ENCODE measurements at regions not wholly inside any gene's neighbourhood (a gene's known extent, or its start where the extent isn't known, plus 50 kb on each side); places are given as distances from the start of the nearest gene placed in this dataset.

DNA sequence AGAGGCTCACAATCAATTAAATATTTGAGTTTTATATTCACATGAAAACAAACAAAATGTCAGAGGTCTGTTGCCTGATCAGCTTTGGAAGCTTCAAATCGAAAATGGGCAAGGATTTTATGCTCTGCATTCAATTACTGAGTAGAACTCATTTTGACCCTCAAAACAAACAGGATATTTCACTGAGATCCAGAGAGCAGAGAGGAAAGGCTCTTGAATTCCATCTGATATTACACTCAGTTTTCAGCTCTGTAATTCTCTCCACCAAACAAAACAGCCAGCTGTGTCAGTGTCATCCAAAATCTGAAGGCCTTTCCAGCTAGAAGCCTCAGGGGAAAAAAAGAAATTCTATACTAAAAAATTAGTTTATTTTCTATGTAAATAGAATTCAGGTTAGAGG lies 128.6 kb upstream of the FLRT2 start:
- DNase-seq, result no peak

DNA sequence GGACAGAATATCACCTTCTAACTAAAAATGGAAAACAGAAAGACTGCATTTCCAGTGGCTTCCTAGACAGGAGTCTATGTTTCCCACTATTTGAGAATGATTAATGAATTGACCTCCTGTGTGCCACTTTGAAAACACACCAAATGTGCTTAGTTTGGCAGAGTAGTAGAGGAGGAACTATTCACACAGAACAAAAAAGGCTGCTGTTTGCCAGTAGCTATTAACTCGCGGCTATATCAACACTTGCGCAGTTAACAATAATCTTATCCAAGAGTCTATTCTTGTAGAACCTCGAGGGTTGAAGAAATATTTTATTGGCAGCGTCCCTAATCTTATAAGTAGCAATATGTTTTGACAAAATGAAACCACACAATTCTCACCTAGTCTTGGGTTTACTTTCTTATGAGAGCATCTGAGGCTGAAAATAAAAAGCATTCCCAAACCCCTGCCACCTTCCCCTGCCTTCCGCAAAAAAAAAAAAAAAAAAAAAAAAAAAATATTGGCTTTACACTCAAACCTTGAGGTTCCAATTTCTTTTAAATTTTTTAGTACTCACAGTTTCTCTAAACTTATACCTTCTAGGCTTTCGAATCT lies 127.3 kb upstream of the FLRT2 start:
- DNase-seq, result no peak

DNA sequence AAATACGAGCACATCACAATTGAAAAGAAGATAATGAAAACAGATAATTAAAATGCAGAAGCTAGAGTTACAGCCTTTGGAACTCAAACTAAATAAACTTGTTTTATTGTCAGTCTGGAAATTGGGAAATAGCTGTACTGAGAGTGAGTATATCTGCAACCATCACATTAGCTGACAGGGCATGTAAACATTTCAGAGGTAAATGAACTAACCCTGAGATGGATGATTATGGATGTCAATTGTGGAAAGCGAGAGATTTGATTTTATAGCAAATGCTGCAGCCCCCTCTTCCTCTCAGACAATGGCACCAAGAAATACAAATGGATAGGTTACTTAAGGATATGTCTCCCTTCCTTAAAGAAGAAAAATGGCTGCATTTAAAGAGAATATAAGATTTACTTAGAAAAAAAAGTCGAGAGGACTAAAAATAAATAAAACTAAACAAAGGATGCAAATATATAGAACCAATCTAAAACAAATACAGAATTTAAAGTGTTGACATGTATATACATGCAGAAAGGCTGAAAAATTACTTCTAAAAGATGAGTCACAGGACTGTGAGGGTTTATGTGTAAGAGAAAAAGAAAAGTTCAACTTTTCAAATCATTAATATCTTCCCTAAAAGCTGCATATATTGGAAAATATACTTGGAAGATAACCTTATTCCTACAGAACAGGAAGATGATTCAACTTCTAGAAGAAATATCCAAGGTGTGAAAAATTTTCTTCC lies 120.3 kb upstream of the FLRT2 start:
- no peak for DNase-seq

DNA sequence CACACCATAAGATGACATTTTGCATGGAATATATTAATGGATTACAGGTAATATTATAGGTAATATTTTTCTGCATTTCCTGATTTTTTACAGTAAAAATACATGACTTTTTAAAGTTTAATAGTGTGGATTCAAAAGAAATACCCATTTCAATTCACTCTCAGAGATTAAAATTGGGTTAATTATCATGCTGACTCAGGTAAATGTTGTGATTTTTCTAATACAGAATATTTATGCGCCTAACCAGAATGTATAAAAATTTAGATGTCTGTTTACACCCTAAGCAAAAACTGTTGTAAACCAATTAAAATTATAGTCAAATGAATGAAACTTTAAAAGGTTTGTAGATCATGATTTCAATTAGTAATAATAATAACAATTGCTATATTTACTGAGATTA lies 117.2 kb upstream of the FLRT2 start:
- no peak for DNase-seq

DNA sequence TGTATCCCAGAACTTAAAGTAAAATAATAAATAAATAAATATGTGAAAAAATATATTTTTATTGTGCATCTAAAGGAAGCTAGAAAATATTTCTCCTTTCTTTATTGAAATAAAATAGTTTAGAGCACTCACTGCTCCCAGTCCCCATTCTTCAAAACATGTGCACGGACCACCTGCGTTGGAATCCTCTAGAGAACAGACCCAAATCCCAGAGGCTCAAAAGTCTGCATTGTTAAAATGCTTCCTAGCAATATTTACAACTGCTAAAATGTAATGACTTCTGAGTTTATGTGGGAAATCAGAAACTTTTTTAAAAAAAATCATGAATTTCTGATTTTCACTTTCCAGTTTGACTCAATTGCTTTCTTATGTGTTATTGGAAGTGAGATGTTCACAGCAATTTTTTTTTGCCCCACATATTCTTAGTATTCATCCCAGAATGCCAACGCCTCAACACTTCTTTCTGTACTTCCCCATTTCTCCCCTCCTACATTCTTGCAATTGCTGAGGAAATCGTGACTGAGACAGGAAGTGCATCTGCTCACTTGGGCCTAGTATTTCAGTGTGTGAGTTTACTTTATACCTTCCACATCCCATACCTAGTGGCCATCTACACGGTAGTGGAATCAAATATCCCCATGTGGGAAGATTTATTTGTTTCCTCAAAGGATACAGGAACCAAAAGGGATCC lies 116.0 kb upstream of the FLRT2 start:
- DNase-seq, result no peak

DNA sequence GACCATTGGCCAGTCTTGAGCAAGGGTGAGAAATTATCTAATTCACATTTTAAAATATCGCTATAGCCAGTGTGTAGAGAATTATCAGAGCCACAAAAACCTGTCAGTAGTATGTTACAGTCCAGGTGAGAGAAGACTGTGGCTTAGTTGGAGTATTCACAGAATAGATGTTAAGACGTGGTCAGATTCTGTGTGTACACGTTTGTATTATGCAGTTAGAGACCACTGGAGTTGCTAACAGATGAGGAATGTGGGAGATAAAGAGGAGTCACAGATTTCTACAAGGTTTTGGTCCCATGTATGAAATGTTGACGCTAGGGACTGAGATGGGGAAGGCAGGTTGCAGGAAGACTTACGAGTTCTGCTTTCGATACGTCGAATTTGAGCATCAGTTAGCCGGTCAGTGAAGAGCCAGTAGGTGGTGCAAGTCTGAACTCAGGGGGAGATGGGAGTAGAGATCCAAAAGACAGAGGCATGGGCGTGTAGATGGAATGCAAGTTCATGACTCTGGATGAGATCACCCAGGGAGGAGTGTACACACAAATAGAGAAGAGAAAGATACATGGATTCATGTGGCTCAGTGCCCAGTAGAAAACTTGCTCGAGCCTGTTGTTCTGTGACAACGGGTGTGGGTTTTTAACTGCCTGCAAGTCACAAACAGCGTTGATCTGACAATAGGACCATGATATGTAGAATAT lies 114.8 kb upstream of the FLRT2 start:
- DNase-seq, result no peak

DNA sequence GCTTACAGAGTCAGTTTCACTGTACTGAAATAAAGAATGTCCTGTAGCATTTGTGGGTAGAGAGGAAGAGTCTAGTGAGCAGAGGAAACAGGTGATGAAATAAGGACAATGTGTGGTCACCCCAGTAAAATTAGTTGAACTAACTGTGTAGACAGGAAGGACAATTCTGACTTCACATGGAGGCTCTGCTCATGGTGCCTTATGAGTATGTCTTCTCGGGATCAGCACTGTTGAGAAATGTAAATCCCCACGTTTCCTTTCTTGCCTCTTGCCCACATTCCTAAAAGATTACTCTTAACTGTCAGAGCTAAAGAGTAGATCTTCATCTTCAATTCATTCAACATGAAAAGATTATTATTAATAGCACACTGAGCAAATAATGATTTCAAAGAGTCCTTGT lies 113.2 kb upstream of the FLRT2 start:
- DNase-seq, result no peak

DNA sequence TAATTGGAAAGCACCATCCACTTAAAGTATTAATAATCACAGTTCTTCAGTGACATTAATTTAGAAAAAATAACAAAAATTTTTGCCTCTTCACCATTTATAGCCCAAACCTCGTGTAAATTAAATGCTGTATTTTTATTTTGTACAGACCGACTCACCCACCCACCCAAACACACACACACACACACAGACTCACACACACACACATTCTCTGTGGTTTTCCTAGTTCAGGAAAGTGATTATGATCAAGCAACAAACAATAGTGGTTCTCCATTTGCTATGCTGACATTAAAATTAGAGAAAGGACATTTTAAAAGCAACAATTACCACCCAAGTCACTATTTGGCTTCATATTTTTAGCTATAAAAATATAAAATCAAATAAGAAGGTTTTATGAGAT lies 112.5 kb upstream of the FLRT2 start:
- no peak for DNase-seq

DNA sequence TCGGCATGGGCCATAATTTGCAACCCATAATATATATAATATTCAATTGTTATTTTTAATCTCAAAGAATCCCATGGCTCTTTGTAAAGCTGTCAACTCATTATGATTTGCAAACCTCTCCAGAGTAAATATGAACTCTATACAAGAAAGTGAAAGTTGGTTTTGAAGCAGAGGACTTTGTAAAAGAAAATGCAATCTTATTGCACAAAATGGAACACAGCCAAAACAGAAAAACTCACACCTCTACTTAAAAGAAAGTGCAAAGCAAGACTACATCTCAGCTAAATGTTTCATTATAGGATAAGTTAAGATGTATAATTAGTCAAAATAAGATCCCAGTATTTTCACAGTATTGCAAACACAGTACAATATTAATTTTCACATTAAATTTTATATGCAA lies 111.2 kb upstream of the FLRT2 start:
- no peak for DNase-seq

DNA sequence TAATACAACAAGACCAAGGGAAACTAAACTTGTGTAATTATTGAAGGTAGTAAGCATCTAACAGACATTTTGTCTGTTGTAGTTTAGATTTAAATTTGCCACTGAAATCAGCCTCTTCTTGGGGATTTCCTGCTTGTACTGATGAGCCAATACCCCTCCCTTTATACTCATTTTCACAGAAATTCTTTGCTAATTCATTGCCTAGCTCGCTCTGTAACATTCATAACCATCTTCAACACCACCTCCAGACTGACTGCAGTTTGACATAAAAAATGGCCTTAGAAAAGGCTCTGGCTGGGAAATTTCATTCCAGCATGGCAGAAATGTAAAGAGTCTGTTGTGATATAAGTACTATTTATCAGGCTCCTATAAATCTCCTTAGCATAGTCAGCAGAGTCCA lies 109.7 kb upstream of the FLRT2 start:
- DNase-seq, result no peak

DNA sequence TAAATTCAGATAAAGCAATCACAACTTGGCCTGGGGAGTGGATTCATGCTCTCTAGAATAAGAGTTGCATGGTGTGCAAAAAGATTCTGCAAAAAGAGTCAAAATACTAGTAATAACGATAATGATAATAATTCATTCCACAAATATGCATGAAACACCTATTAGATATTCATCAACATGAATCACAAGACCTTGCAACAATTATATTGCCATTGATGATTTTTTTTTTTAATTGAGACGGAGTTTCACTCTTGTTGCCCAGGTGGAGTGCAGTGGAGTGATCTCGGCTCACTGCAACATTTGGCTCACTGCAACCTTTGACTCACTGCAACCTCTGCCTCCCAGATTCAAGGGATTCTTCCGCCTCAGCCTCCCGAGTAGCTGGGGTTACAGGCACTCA lies 109.2 kb upstream of the FLRT2 start:
- no peak for DNase-seq

DNA sequence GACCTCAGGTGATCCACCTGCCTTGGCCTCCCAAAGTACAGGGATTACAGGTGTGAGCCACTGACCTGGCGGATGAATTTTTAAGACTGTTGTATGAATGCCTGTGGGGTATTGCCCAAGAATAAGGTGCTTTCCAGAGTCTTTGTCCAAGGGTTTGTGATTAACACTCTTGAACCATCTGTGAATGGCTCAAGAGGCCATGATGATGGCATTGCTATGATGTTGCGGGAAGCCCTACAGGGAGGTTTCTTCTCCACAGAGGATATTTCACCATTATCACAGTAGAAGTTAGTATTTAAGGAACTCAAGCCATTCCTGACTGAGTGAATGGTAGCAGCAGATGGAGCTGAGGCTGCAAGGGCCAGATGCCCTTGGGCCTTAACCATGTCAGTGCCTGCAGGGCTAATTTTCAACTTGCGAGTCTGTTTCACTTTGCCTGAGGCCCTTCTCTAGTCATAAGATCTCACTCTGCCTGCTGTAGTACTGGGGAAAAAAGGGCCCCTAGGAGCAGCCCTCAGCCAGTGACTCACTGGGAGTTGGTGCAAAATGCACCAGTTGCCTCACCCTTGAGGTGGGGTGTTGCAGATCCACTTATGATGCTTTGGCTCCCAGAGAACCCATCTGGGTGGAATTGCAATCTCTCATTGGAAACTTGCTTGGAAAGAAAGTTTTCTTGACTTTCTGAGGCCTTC lies 108.6 kb upstream of the FLRT2 start:
- DNase-seq, result no peak

DNA sequence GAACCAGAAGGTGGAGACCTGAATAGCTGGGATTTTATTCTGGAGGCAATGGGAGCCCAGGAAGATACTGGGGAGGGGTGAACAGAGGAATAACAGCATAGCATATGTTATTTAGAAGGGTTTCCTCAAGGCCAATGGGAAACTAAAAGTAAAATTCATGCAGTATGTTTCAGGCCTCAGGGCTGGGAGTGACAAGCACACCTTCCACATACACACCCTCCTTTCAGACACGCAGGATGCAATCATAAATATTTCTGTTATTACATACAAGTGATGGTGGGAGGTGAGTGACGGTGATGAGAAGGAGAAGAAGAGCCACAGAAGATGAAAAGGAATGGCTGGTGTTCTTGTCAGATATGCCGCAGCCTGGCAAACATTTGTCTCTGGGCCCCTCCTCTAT lies 106.1 kb upstream of the FLRT2 start:
- DNase-seq, result no peak

DNA sequence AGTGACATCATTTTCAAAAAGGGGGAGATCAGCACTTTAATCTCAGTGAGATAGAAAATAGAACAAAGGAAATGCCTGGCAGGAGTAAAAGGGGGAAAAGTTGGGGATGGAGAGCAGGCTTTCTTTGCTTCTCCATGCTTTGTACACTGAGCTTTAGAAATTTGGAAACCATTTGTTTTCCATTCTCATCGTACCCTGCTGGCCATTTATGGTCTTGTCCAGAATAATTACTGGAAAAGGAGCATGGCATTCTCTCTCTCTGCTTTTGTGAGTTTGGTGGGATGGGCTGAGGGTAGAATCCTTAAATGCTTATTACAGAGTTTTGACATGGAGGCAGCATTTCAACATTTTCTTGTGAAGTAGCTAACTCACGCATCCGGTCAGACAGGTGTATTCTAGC lies 104.4 kb upstream of the FLRT2 start:
- no peak for DNase-seq

DNA sequence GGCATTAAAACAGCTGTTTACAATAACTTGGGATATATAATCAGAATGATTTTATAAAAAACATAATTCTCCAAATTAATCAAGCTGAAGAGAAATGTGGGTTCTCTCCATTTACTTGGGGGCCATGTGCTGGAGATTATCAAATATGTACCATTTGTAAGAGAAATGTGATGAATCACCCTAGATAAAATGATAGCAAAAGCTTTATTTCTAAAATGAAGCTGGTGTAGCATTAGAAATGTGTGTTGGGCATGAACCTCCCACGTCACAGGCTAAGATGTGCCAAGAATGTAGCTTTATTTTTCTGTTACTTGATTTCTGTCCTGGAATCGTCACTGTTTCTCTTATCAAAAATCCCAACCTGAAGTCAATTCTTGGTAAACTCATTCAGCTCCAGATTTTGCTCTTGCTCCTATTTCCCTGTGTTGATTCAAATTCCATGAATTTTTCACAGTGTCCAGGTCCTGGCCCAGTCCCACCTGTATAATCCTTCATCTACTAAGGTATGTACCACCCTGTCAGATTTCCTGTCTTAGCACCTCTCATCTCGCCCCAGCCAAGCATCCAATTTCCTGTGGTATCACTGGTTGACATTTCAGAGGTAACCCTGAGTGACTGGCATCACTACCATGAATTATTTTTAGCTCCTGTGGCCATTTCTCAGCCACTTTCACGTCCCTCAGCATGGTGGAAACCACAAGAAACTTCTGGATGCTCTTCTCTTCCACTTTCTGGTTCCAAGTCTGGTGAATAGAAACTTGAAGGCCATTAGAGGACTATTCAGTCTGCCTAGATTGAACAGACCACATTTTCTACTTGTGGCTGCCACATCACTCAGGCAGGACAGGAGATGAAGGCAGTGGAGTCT lies 103.6 kb upstream of the FLRT2 start:
- DNase-seq, result no peak

DNA sequence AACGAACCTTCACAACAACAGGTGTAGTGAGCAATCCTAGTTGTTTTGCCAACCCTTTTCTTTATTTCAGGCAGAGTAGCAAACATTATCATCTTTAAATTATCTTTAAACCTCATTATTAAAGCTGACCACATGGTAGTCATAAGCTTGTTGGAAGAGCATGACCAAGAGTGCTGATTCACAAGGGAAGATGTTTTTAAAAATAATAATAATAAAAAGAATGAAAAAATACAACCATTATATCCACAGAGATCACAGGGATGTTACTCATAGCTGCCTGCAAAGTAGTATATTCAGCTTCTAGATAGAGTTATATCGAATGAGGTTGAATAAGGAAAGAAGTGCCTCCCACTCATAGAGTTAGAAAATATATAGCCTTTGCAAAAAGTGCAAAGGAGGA lies 101.0 kb upstream of the FLRT2 start:
- DNase-seq, result no peak

DNA sequence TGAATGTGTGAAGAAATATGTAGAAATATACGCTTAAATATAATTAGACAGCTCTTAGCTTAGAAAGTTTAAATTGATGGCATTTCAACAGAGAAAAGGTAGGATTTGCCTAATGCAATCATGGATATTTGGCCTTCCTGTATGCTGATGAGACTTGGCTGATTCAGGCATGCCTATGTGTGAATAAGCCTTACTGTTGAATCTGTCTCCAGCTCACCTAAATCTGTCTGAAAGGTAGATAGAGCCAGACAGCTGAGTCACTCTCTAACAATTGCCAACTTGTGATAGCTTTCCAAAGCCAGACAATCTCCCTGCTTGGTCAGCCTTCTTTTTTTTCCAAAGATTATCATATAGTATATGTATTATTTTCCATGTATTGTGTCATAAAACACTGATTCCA lies 92.8 kb upstream of the FLRT2 start:
- no peak for DNase-seq

DNA sequence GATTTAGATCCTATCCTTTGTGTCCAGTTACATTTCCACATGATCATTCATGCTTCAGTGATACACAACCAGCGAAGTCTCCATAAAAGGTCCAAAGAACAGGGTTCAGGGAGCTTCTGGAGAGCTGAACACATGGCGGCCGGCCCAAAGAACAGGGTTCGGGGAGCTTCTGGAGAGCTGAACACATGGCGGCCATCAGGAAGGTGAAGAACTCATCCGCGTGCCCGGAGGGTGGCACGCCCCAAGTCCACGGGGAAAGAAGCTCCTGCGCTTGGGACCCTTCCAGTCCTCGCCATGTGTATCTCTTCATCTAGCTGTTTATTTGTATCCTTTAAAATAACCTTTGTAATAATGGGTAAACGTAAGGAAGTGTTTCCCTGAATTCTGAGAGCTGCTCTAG lies 91.9 kb upstream of the FLRT2 start:
- no peak for DNase-seq

DNA sequence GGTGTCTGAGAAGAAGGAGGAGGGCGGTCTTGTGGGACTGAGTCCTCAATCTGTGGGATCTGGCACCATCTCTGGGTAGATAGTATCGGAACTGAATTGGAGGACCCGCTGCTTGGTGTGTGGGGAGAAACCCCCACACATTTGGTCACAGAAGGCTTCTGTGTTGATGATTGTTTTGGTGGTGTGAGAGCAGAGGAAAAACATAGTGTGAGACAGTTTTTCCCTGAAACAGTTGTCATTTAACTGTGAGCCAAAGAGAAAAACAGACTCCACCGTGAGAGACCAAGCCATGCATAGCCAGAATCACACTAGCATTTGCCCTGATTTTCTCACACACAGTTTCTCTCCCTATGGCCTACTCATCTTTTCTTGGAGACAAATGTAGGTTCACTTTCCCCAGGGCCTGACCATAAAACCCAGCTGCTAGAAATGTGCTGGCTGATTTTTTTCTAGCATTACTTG lies 91.4 kb upstream of the FLRT2 start:
- no peak for DNase-seq

DNA sequence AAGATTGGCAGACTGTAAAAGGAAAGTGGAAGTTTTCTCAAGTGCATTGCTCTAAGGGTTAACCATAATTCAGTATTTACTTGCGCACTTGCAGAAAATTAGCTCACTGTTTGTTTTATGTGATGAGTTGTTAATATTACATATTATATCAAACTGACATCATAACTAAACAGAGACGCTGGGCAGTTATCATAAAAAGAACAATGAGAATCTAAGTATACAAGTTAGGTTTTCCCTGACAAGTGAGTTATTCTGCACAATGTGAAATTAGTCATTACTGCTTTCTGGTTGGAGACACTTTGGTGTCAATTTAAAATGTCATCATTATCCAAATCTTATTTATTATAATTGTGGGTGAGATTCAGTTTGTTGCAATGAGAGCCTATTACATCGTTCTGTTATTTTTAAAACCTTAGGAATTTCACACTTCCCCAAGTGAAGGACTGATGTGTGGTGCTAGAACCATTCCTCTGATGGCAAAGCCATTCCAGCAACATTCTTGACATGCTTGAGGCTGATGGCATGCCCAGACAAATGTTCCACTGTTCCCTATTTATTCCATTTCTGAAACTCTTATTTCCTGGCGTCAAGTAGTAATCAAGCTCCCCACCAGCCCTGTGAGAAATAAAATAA lies 90.1 kb upstream of the FLRT2 start:
- no peak for DNase-seq

DNA sequence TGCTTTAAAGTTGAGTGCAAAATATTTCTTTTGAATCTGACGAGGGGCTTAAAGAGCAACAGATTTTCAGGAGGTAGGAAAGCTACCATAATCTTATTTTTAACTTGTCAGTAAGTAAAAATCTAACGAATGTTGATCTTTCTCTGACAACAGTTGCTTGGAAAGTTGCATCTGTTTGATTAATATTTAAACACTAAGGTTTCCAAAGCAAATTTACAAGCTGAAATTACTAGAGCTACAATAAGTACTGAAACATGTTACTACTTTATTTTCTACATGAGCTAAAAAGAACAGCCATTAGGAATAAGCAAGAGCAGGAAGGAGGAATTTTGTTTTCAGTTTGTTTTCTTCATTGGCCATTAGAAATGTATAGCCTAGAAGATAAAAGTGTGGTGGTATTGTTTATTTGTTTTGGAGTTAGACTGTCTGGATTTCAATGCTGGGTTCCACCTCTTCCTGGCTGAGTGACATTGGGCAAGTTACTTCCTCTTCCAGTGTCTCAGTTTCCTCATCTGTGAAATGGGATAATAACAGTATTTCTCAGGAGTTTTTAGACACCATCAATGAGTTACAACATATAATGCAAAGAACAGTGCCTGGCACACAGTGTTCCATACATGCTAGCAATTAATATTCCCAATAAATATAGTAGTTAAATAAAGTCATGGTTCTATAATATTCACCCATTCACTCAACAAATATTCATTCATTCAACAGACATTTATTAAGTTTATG lies 87.9 kb upstream of the FLRT2 start:
- no peak for DNase-seq
